ENCODE measurements at regions not wholly inside any gene's neighbourhood (a gene's known extent, or its start where the extent isn't known, plus 50 kb on each side); places are given as distances from the start of the nearest gene placed in this dataset.
"Not testable (repeated sequence)": the region's sequence is repeated elsewhere in the genome, so short reads cannot be mapped to it uniquely, and the experiment has no call there.

DNA sequence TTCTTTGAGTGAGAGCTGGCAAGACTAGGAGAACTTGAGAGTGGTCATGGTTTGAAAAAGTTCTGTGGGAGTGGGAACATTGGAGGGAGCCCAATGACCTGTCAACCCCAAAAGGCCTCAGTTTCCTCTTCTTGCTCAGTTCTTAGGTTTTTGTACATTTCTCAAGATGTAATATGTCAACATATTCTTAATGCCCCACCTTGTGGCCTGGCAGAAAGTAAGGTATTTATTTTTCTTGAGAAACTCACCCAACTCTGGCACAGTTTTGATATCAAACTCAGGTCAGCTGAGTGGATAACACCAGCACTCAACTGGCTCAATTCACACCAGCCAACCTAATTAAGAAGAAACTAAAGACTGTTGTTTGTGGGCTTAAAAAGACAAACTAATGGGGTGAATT, 123.0 kb upstream of the SLC27A6 start:
- H3K4me3 ChIP-seq (ENCODE audit: low read depth, low read length): no peak overlapping the region
- TF ChIP-seq, protein P1, sequence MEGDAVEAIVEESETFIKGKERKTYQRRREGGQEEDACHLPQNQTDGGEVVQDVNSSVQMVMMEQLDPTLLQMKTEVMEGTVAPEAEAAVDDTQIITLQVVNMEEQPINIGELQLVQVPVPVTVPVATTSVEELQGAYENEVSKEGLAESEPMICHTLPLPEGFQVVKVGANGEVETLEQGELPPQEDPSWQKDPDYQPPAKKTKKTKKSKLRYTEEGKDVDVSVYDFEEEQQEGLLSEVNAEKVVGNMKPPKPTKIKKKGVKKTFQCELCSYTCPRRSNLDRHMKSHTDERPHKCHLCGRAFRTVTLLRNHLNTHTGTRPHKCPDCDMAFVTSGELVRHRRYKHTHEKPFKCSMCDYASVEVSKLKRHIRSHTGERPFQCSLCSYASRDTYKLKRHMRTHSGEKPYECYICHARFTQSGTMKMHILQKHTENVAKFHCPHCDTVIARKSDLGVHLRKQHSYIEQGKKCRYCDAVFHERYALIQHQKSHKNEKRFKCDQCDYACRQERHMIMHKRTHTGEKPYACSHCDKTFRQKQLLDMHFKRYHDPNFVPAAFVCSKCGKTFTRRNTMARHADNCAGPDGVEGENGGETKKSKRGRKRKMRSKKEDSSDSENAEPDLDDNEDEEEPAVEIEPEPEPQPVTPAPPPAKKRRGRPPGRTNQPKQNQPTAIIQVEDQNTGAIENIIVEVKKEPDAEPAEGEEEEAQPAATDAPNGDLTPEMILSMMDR (IDR thresholded peaks at IDR 0.05; ENCODE audit: low read depth, low read length): no peak

DNA sequence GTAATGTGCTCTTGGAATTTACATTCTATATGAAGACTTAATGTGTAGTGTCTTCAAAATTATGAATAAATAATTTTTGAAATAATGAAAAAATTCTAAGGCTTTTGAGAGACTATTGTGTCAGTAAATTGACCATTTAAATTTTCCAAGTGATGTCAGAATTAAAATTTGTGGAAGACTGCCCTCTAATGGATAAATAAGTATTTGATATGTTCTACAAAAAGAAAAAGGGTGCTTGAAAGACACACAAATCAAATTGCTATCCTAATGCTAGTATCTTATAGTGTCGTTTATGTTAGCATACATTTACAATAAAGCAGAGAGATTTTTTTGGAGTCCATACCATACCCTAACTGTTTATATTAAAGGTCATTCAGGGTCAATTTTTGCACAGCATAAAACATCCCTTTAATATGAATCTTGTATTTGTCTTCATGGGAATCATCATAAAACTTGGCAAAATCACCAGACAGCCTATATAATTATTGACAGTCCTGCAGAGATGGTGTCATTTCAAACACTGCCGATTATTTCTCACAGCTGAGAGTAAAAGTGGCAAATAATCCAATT, 120.8 kb upstream of the SLC27A6 start:
- TF ChIP-seq, protein P1 (IDR thresholded peaks at IDR 0.05; ENCODE audit: low read depth, low read length): no peak
- H3K4me3 ChIP-seq (ENCODE audit: low read depth, low read length): no peak overlapping the region

DNA sequence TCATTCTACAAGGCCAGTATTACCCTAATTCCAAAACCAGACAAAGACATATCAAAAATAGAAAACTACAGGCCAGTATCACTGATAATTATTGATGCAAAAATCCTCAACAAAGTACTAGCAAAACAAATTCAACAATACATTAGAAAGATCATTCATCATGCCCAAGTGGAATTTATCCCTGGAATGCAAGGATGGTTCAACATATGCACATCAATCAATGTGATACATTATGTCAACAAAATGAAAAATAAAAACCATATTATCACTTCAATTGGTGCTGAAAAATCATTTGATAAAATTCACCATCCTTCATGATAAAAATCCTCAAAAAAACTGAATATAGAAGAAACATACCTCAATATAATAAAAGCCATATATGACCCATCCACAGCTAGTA, 115.2 kb upstream of the SLC27A6 start:
- TF ChIP-seq, protein P1 (IDR thresholded peaks at IDR 0.05; ENCODE audit: low read depth, low read length): no peak
- no peak overlapping the region for H3K4me3 ChIP-seq (ENCODE audit: low read depth, low read length)

DNA sequence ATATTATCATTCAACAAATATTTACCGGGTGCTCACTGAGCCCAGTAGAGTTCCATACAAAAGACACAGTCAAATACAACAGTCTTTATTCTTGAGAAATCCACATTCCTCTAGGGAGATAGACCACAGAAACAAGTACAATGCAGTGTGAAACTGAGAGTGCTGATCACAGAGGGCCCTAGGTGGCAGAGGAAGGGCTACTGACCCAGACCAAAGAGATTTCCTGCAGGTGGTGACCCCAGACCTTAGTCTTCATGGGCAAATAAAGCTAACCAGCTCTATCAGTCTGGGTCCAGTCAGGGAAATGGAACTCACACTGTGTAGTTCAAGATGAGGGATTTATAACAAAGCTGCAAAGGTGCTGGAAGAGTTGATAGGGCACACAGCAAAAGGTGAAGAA, 110.4 kb upstream of the SLC27A6 start:
- no peak overlapping the region for H3K4me3 ChIP-seq (ENCODE audit: low read depth, low read length)
- TF ChIP-seq, protein P1 (IDR thresholded peaks at IDR 0.05; ENCODE audit: low read depth, low read length): no peak

DNA sequence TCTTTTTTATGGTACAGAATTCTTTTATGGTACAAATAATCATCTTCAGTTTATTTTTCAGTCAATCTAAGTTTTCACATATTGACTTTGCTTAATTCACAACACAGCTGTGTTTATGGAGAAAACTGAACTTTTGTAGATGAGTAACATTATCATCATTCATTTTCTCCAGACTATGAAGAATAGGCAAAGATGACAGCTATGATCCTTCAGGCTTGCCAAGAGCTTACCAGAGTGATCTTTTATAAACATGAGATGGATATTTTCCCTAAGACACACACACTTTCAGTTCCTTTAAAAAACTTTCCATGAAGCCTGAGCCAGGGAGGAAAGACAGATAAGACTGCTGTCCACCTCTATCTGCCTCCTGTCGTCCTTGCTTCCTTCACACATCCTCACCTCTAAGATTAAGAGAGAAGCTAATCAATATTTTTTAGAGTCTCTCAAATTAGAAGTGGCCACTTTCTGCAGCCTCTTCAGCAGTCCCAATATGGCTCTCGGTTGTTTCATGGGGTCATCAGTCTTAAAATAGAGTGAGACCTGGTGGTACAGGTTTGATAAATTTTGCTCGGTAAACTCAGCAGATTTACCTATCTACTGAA, 108.1 kb upstream of the SLC27A6 start:
- TF ChIP-seq, protein P1 (IDR thresholded peaks at IDR 0.05; ENCODE audit: low read depth, low read length): no peak
- H3K4me3 ChIP-seq (ENCODE audit: low read depth, low read length): no peak overlapping the region

DNA sequence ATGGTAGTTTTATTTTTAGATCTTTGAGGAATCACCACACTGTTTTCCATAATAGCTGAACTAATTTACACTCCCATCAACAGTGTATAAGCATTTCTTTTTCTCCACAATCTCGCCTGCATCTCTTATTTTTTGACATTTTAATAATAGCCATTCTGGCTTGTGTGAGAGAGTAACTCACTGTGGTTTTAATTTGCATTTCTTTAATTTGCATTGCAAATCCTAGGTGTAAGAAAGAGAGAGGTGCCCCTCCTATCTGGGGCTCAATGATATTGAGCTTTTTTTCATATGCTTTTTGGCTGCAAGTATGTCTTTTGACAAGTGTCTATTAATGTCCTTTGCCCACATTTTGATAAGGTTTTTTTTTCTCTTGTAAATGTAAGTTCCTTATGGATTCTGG, 106.3 kb upstream of the SLC27A6 start:
- TF ChIP-seq, protein P1 (IDR thresholded peaks at IDR 0.05; ENCODE audit: low read depth, low read length): no peak
- H3K4me3 ChIP-seq (ENCODE audit: low read depth, low read length): no peak overlapping the region

DNA sequence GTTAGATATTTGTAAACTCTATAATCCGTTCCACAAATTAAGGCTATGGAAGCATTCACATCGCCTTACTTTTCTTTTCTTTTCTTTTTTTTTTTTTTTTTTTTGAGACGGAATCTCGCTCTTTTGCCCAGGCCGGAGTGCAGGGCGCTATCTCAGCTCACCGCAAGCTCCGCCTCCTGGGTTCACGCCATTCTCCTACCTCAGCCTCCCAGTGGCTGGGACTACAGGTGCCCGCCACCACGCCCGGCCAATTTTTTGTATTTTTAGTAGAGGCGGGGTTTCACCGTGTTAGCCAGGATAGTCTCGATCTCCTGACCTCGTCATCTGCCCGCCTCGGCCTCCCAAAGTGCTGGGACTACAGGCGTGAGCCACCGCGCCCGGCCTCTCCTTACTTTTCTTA, 104.1 kb upstream of the SLC27A6 start:
- H3K4me3 ChIP-seq (ENCODE audit: low read depth, low read length): not testable (repeated sequence)

DNA sequence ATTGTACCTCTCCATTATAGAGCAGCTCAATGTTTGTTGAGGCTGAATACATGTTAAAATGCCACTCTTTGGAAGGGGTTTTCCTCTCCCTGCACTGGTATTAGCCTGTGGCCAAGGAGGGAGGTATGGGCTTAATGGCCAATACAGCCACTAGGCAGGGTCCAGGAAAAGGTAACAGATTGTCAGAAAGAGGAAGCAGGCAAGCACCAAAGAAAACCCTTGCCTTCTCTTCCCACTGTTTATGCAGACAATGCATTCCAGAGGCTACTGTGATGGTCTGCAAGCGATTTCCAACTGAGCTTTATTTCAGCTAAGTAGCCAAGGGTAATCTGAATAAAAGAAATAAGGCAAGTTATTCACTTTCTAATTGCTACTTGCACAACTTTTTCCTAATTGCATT, 95.3 kb upstream of the SLC27A6 start:
- TF ChIP-seq, protein P1 (IDR thresholded peaks at IDR 0.05; ENCODE audit: low read depth, low read length): no peak
- no peak overlapping the region for H3K4me3 ChIP-seq (ENCODE audit: low read depth, low read length)
